ENCODE measurements at regions not wholly inside any gene's neighbourhood (a gene's known extent, or its start where the extent isn't known, plus 50 kb on each side); places are given as distances from the start of the nearest gene placed in this dataset.
A peak's percentile ranks its signal among the peaks of the same experiment; 100 is the strongest.
"Not testable (repeated sequence)": the region's sequence is repeated elsewhere in the genome, so short reads cannot be mapped to it uniquely, and the experiment has no call there.

- H3K4me1 Mint-ChIP-seq; H3K4me1 ChIP-seq (ENCODE audit: control insufficient read depth, insufficient read depth, low read length); H3K4me3 Mint-ChIP-seq; H3K9me3 ChIP-seq (ENCODE audit: control insufficient read depth, low read length); H3K36me3 Mint-ChIP-seq (ENCODE audit: low read depth); H3K27ac Mint-ChIP-seq; H3K9ac ChIP-seq (ENCODE audit: extremely low read depth, low read length, poor library complexity, severe bottlenecking); H3K27me3 ChIP-seq (ENCODE audit: control insufficient read depth, insufficient read depth, low read length, poor library complexity, severe bottlenecking); H3K9me3 Mint-ChIP-seq; H3K36me3 ChIP-seq (ENCODE audit: control insufficient read depth, insufficient read depth, low read length); H3K4me3 ChIP-seq (ENCODE audit: low read length): not testable (repeated sequence)
- peak overlapping the region; percentile 72 for H3K27ac ChIP-seq (ENCODE audit: low read depth, low read length)
- peak; percentile 54 for TF ChIP-seq CTCF (conservative IDR thresholded peaks at IDR 0.05)
- DNase-seq = peak; percentile 89
- 0% methylated on average over 8 of the region's 41 CpGs; no CpG with 5 or more reads in 1 of the 2 experiments for WGBS, 2 experiments (ENCODE audit: insufficient coverage in 1 of 2, insufficient read length in 1 of 2)
- H3K27me3 Mint-ChIP-seq (ENCODE audit: insufficient read depth) = peaks cover 11% of the 10 kb centered on the region
Measured at GRCh38 chr15:30195355-30196008, 60.6 kb downstream of the GOLGA8T start.

- DNase-seq = peak; percentile 77
- not testable (repeated sequence) for H3K27me3 ChIP-seq (ENCODE audit: control insufficient read depth, insufficient read depth, low read length, poor library complexity, severe bottlenecking); H3K27ac Mint-ChIP-seq
Measured at GRCh38 chr15:30196009-30196375, 61.1 kb downstream of the GOLGA8T start.

GRCh38 chr15:30196769-30197168 lies 61.9 kb downstream of the GOLGA8T start:
- not testable (repeated sequence) for H3K27ac ChIP-seq (ENCODE audit: low read depth, low read length); H3K36me3 ChIP-seq (ENCODE audit: control insufficient read depth, insufficient read depth, low read length); H3K4me1 ChIP-seq (ENCODE audit: control insufficient read depth, insufficient read depth, low read length); H3K4me3 ChIP-seq (ENCODE audit: low read length); H3K36me3 Mint-ChIP-seq (ENCODE audit: low read depth); H3K4me1 Mint-ChIP-seq; DNase-seq; H3K9ac ChIP-seq (ENCODE audit: extremely low read depth, low read length, poor library complexity, severe bottlenecking); H3K9me3 Mint-ChIP-seq; H3K27me3 ChIP-seq (ENCODE audit: control insufficient read depth, insufficient read depth, low read length, poor library complexity, severe bottlenecking); H3K9me3 ChIP-seq (ENCODE audit: control insufficient read depth, low read length); H3K27me3 Mint-ChIP-seq (ENCODE audit: insufficient read depth); H3K27ac Mint-ChIP-seq
- H3K4me3 Mint-ChIP-seq = peak overlapping the region; percentile 32
- 50% methylated on average over 6 of the region's 12 CpGs; no CpG with 5 or more reads in 1 of the 2 experiments for WGBS, 2 experiments (ENCODE audit: insufficient coverage in 1 of 2, insufficient read length in 1 of 2)

More at GRCh38 chr15:30196009-30196375, 61.1 kb downstream of the GOLGA8T start:
- WGBS, 2 experiments (ENCODE audit: insufficient coverage in 1 of 2, insufficient read length in 1 of 2) = 2% methylated on average over 13 of the region's 32 CpGs; no CpG with 5 or more reads in 1 of the 2 experiments
- not testable (repeated sequence) for H3K4me1 ChIP-seq (ENCODE audit: control insufficient read depth, insufficient read depth, low read length); H3K4me3 Mint-ChIP-seq; H3K9me3 Mint-ChIP-seq; H3K36me3 ChIP-seq (ENCODE audit: control insufficient read depth, insufficient read depth, low read length); H3K4me1 Mint-ChIP-seq; H3K9ac ChIP-seq (ENCODE audit: extremely low read depth, low read length, poor library complexity, severe bottlenecking); H3K9me3 ChIP-seq (ENCODE audit: control insufficient read depth, low read length); H3K4me3 ChIP-seq (ENCODE audit: low read length); H3K36me3 Mint-ChIP-seq (ENCODE audit: low read depth)
- H3K27me3 Mint-ChIP-seq (ENCODE audit: insufficient read depth) = peaks cover 11% of the 10 kb centered on the region
- peak overlapping the region; percentile 72 for H3K27ac ChIP-seq (ENCODE audit: low read depth, low read length)

- not testable (repeated sequence) for H3K9ac ChIP-seq (ENCODE audit: extremely low read depth, low read length, poor library complexity, severe bottlenecking); H3K4me1 ChIP-seq (ENCODE audit: control insufficient read depth, insufficient read depth, low read length); H3K4me3 Mint-ChIP-seq; H3K36me3 ChIP-seq (ENCODE audit: control insufficient read depth, insufficient read depth, low read length); H3K9me3 ChIP-seq (ENCODE audit: control insufficient read depth, low read length); H3K27ac Mint-ChIP-seq; H3K4me1 Mint-ChIP-seq; H3K27me3 Mint-ChIP-seq (ENCODE audit: insufficient read depth); DNase-seq; H3K27me3 ChIP-seq (ENCODE audit: control insufficient read depth, insufficient read depth, low read length, poor library complexity, severe bottlenecking); H3K4me3 ChIP-seq (ENCODE audit: low read length); H3K27ac ChIP-seq (ENCODE audit: low read depth, low read length); H3K36me3 Mint-ChIP-seq (ENCODE audit: low read depth); H3K9me3 Mint-ChIP-seq
- 86% methylated on average over 2 of the region's 4 CpGs; no CpG with 5 or more reads in 1 of the 2 experiments for WGBS, 2 experiments (ENCODE audit: insufficient coverage in 1 of 2, insufficient read length in 1 of 2)
Measured at GRCh38 chr15:30201517-30201916, 66.7 kb downstream of the GOLGA8T start.

- not testable (repeated sequence) for H3K36me3 ChIP-seq (ENCODE audit: control insufficient read depth, insufficient read depth, low read length); H3K4me3 Mint-ChIP-seq; H3K9me3 ChIP-seq (ENCODE audit: control insufficient read depth, low read length); H3K27ac Mint-ChIP-seq; DNase-seq; H3K4me1 Mint-ChIP-seq; H3K4me3 ChIP-seq (ENCODE audit: low read length); H3K9ac ChIP-seq (ENCODE audit: extremely low read depth, low read length, poor library complexity, severe bottlenecking); H3K27me3 ChIP-seq (ENCODE audit: control insufficient read depth, insufficient read depth, low read length, poor library complexity, severe bottlenecking); H3K27me3 Mint-ChIP-seq (ENCODE audit: insufficient read depth); H3K4me1 ChIP-seq (ENCODE audit: control insufficient read depth, insufficient read depth, low read length); H3K36me3 Mint-ChIP-seq (ENCODE audit: low read depth); H3K27ac ChIP-seq (ENCODE audit: low read depth, low read length); H3K9me3 Mint-ChIP-seq
- no CpG with 5 or more reads among the region's 5 CpGs for WGBS, 2 experiments (ENCODE audit: insufficient coverage in 1 of 2, insufficient read length in 1 of 2)
Measured at GRCh38 chr15:30213733-30214132, 78.9 kb downstream of the GOLGA8T start.

- WGBS, 2 experiments (ENCODE audit: insufficient coverage in 1 of 2, insufficient read length in 1 of 2) = no CpG with 5 or more reads among the region's 4 CpGs
- not testable (repeated sequence) for H3K4me3 Mint-ChIP-seq; H3K4me3 ChIP-seq (ENCODE audit: low read length); H3K4me1 Mint-ChIP-seq; H3K27ac ChIP-seq (ENCODE audit: low read depth, low read length); H3K27ac Mint-ChIP-seq; H3K4me1 ChIP-seq (ENCODE audit: control insufficient read depth, insufficient read depth, low read length); H3K36me3 Mint-ChIP-seq (ENCODE audit: low read depth); H3K36me3 ChIP-seq (ENCODE audit: control insufficient read depth, insufficient read depth, low read length); DNase-seq; H3K9me3 Mint-ChIP-seq; H3K27me3 Mint-ChIP-seq (ENCODE audit: insufficient read depth); H3K9ac ChIP-seq (ENCODE audit: extremely low read depth, low read length, poor library complexity, severe bottlenecking); H3K9me3 ChIP-seq (ENCODE audit: control insufficient read depth, low read length)
- H3K27me3 ChIP-seq (ENCODE audit: control insufficient read depth, insufficient read depth, low read length, poor library complexity, severe bottlenecking) = peaks cover 10% of the 10 kb centered on the region
Measured at GRCh38 chr15:30221803-30222202, 87.0 kb downstream of the GOLGA8T start.
